ENCODE measurements at regions not wholly inside any gene's neighbourhood (a gene's known extent, or its start where the extent isn't known, plus 50 kb on each side); places are given as distances from the start of the nearest gene placed in this dataset.

GRCh38 chr12:22740656-22741355 lies 115.8 kb downstream of the ETNK1 start:
- DNase-seq = no peak

DNA sequence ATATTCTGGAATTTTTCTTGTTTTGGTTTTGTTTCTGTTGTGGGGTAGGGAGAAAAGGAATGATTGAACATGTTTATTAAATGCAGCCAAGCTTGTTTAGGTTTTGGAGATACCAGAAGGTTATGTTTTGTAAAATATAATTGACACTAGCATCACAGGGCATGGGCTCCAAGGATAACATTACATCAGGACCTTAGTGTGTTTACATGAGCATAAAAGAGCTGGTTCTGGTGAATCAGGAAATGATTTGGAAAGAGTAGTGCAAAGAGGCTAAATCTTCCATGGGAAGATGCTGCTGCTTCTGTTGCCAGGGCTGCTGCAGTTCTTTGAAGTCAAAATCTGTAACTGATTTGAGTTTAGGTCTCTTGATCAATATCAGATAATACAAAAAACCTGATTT lies 118.7 kb downstream of the ETNK1 start:
- DNase-seq = no peak

GRCh38 chr12:22744197-22744596 lies 119.2 kb downstream of the ETNK1 start:
- DNase-seq = no peak

DNA sequence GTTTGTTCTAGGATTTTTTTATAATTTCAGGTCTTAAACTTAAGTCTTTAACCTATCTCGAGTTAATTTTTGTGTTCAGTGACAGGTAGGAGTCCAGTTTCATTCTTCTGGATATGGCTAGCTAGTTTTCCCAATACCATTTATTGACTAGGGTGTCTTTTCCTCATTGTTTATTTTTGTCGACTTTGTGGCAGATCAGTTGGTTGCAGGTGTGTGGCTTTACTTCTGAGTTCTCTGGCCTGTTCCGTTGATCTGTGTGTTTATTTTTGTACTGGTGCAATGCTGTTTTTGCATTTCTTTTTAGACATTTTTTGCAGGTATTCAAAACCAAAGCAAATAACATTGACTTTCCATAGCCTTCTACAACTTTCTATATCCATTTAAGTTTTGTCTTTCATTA lies 121.7 kb downstream of the ETNK1 start:
- no peak for DNase-seq

DNA sequence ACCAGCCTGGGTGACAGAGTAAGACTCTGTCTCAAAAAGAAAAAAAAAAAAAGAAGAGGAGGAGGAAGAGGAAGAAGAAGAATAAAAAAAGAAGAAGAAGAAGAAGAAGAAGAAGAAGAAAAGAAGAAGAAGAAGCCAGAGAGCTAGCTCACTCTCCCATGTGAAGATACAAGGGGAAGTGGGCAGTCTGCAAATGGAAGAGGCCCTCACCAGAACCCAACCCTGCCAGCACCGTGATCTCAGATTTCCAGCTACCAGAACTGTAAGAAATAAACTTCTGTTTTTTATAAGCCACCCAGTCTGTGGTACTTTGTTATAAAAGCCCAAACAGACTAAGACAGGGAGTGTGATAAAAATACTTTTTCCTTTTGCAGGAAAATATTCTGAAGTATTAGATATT lies 130.7 kb downstream of the ETNK1 start:
- no peak for DNase-seq

DNA sequence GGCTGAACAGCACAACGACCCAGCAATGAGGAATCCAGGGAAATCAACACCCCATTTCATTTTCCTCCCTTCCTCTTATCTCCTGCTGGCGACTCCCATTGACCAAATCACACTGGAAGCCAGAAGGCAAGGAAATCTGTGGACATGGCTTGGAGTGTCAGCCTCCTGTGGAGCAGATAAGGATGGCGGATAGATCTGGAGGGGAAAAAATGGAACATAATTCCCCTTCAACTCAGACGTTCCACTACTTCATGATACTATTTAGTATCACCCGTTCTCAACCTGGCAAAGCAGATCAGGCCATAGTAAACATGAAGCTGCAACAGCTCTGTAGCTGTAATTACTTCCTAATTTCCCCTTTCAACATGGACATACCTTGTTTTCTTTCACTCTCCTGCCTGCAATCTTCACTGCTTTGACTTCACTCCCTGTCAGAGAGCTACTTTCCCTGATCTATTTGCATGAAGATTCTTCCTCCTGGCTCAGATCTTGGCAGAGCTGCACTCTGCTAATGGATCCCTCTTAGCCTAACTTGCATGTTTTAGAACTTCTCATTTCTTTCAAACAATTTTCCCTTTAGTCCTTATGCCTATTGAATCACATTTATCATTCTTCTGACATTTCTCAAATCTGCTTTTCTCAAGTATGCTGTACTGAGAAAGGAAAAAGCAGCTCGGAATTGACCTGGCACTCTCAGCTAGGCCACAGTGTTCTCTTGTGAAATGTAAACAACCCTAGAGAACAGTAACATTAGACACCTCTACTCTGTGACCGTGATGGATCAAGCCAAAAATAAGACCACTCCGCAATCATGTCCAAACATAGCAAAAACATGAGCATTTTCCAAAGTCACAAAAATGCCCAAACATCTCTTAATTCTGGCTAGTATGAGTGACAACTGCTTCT lies 135.1 kb downstream of the ETNK1 start:
- no peak for DNase-seq

DNA sequence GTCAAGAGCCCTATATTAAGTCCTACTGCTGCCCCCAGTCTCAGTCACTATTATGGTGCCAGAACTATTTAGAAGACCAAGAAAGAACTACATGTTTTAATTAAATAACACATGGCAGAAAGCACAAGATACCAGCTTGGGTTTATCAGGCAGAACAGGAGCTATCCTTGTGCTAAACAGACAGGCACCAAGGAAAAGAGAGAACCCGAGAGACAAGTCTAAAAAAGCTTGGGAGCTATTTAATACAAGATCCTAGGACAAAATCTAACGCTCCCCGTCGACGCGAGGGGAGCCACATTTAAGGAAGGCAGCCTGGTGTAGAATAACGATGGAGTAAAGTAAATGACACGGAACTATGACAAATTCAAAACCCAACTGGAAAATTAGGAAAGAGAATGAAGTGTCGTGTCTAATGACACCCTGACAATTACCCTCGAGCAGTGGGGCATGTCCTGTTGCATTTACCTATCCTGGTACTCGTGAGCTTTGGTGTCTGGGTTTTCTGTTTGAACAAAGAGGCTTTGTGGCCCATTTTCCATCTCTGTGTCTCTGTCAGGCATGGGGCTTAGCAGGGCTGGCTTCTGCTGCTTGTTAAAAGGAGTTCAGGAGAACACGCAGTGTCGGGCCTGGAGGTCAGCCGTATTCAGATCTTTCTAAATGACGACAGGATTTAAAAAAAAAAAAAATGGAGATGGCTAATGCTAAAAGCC lies 140.6 kb downstream of the ETNK1 start:
- no peak for DNase-seq

DNA sequence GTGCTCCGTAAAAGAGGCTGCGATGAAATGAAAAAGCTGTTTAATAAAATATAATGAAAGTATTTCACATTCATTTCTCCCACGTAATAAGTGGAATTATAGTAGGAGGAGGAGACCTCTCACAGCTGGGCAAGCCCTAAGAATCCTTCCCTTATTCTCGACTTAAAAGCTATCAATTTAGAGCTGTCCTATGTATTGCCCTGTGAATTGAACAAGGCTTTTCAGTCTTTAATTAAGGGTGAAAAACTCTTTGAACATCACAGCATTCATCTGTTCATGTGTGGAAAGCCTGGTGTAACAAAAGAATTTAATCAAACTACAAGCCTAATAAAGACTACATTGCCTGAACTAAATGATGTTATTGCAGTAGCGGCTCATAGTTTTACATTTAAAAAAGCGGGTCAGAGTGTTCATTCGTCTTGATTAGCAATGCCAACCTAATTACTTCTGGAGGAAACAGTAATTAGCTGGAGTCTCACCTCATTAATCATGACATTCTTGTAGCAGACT lies 142.0 kb downstream of the ETNK1 start:
- no peak for DNase-seq

GRCh38 chr12:22781339-22781738 lies 156.4 kb downstream of the ETNK1 start:
- DNase-seq = no peak

- no peak for DNase-seq
Observed at GRCh38 chr12:22787557-22787956, 162.6 kb downstream of the ETNK1 start.

DNA sequence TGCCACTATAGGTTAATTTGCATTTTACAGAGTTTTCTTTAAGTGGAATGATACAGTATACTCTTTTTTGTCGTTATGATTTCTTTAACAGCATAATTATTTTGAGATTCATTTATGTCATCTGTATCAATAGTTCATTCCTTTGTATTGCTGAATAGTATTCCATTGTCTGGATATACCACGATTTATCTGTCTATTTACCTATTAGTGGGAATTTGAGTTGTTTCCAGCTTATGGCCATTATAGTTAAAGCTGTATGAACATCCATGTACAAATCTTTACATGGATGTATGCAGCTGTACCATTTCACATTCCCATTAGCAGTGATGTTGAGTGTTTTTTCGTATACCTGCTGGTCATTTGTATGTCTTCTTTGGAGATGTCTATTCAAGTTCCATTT lies 163.9 kb downstream of the ETNK1 start:
- DNase-seq = no peak

DNA sequence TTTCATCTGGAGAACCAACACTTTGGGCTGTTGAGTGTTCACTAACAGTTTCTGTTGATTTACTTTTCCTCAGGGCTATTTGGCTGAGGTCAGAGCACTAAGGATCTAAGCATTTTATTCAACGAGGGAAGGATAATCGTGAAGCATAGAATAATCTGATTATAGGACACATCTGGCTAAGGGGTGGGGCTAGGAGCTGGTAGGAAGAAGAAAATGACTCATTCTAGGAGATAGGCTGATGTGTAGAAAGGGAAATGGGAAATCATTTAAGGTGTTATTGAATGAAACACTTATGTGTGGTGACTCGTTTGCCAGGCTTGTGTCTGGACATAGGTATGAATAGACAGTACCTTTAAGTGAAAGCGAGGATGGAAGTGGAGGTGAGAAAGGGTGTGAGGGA lies 167.2 kb downstream of the ETNK1 start:
- no peak for DNase-seq

- no peak for DNase-seq
Observed at GRCh38 chr12:22794017-22794416, 169.0 kb downstream of the ETNK1 start.

- no peak for DNase-seq
Observed at GRCh38 chr12:22796941-22797630, 172.1 kb downstream of the ETNK1 start.

- no peak for DNase-seq
Observed at GRCh38 chr12:22797701-22798100, 172.7 kb downstream of the ETNK1 start.

- DNase-seq = no peak
Observed at GRCh38 chr12:22798116-22798515, 173.1 kb downstream of the ETNK1 start.

- DNase-seq = no peak
Observed at GRCh38 chr12:22799503-22799902, 174.5 kb downstream of the ETNK1 start.

GRCh38 chr12:22800332-22800731 lies 175.4 kb downstream of the ETNK1 start:
- no peak for DNase-seq

- no peak for DNase-seq
Observed at GRCh38 chr12:22802883-22803630, 178.1 kb downstream of the ETNK1 start.

GRCh38 chr12:22803725-22804124 lies 178.8 kb downstream of the ETNK1 start:
- no peak for DNase-seq

- no peak for DNase-seq
Observed at GRCh38 chr12:22808860-22809259, 183.9 kb downstream of the ETNK1 start.

GRCh38 chr12:22810036-22810435 lies 185.1 kb downstream of the ETNK1 start:
- no peak for DNase-seq

Measured in T1000 (cell line).